ENCODE measurements at regions not wholly inside any gene's neighbourhood (a gene's known extent, or its start where the extent isn't known, plus 50 kb on each side); places are given as distances from the start of the nearest gene placed in this dataset.

GRCh38 chr2:195489101-195489500 lies 167.9 kb upstream of the SLC39A10 start:
- Histone ChIP-seq H3K9me3 (ENCODE audit: control insufficient read depth, low read length) (no peaks in the 10 kb centered on the region), H3K9ac (ENCODE audit: low read length) (no peak overlapping the region), H3K4me3 (ENCODE audit: low read length) (no peak overlapping the region), H3K27me3 (replicated peaks; ENCODE audit: control insufficient read depth, insufficient read depth, low read length) (no peaks in the 10 kb centered on the region), H3K36me3 (ENCODE audit: control insufficient read depth, insufficient read depth, low read length, severe bottlenecking) (no peaks in the 10 kb centered on the region), H3K4me1 (ENCODE audit: control insufficient read depth, insufficient read depth, low read length) (peaks cover 20% of the 10 kb centered on the region)
- DNase-seq (ENCODE audit: low read depth): peak; percentile 8

- H3K4me1 ChIP-seq (ENCODE audit: control insufficient read depth, insufficient read depth, low read length): peaks cover 20% of the 10 kb centered on the region
- no peaks in the 10 kb centered on the region for H3K36me3 ChIP-seq (ENCODE audit: control insufficient read depth, insufficient read depth, low read length, severe bottlenecking)
- no peaks in the 10 kb centered on the region for H3K9me3 ChIP-seq (ENCODE audit: control insufficient read depth, low read length)
- no peak overlapping the region for H3K9ac ChIP-seq (ENCODE audit: low read length)
- H3K4me3 ChIP-seq (ENCODE audit: low read length): no peak overlapping the region
- DNase-seq (ENCODE audit: low read depth): no peak
- H3K27me3 ChIP-seq (replicated peaks; ENCODE audit: control insufficient read depth, insufficient read depth, low read length): no peaks in the 10 kb centered on the region
Measured at GRCh38 chr2:195488567-195488966, 168.5 kb upstream of the SLC39A10 start.

GRCh38 chr2:195486987-195487644 lies 169.9 kb upstream of the SLC39A10 start:
- Histone ChIP-seq H3K9ac (ENCODE audit: low read length) (no peak overlapping the region), H3K36me3 (ENCODE audit: control insufficient read depth, insufficient read depth, low read length, severe bottlenecking) (no peaks in the 10 kb centered on the region), H3K4me1 (ENCODE audit: control insufficient read depth, insufficient read depth, low read length) (peaks cover 24% of the 10 kb centered on the region), H3K9me3 (ENCODE audit: control insufficient read depth, low read length) (no peaks in the 10 kb centered on the region), H3K4me3 (ENCODE audit: low read length) (no peak overlapping the region), H3K27me3 (replicated peaks; ENCODE audit: control insufficient read depth, insufficient read depth, low read length) (no peaks in the 10 kb centered on the region)
- peak; percentile 69 for DNase-seq (ENCODE audit: low read depth)

GRCh38 chr2:195486520-195486919 lies 170.5 kb upstream of the SLC39A10 start:
- Histone ChIP-seq H3K9ac (ENCODE audit: low read length) (no peak overlapping the region), H3K36me3 (ENCODE audit: control insufficient read depth, insufficient read depth, low read length, severe bottlenecking) (no peaks in the 10 kb centered on the region), H3K4me1 (ENCODE audit: control insufficient read depth, insufficient read depth, low read length) (peaks cover 28% of the 10 kb centered on the region), H3K9me3 (ENCODE audit: control insufficient read depth, low read length) (no peaks in the 10 kb centered on the region), H3K27me3 (replicated peaks; ENCODE audit: control insufficient read depth, insufficient read depth, low read length) (no peaks in the 10 kb centered on the region), H3K4me3 (ENCODE audit: low read length) (no peak overlapping the region)
- no peak for DNase-seq (ENCODE audit: low read depth)

- no peaks in the 10 kb centered on the region for H3K9me3 ChIP-seq (ENCODE audit: control insufficient read depth, low read length)
- peaks cover 19% of the 10 kb centered on the region for H3K4me1 ChIP-seq (ENCODE audit: control insufficient read depth, insufficient read depth, low read length)
- DNase-seq (ENCODE audit: low read depth): peak; percentile 22
- no peak overlapping the region for H3K4me3 ChIP-seq (ENCODE audit: low read length)
- no peaks in the 10 kb centered on the region for H3K36me3 ChIP-seq (ENCODE audit: control insufficient read depth, insufficient read depth, low read length, severe bottlenecking)
- no peak overlapping the region for H3K9ac ChIP-seq (ENCODE audit: low read length)
- H3K27me3 ChIP-seq (replicated peaks; ENCODE audit: control insufficient read depth, insufficient read depth, low read length): no peaks in the 10 kb centered on the region
Measured at GRCh38 chr2:195482010-195482409, 175.0 kb upstream of the SLC39A10 start.

- H3K4me1 ChIP-seq (ENCODE audit: control insufficient read depth, insufficient read depth, low read length): peaks cover 13% of the 10 kb centered on the region
- no peaks in the 10 kb centered on the region for H3K27me3 ChIP-seq (replicated peaks; ENCODE audit: control insufficient read depth, insufficient read depth, low read length)
- H3K9ac ChIP-seq (ENCODE audit: low read length): no peak overlapping the region
- H3K4me3 ChIP-seq (ENCODE audit: low read length): no peak overlapping the region
- no peaks in the 10 kb centered on the region for H3K36me3 ChIP-seq (ENCODE audit: control insufficient read depth, insufficient read depth, low read length, severe bottlenecking)
- H3K9me3 ChIP-seq (ENCODE audit: control insufficient read depth, low read length): no peaks in the 10 kb centered on the region
- DNase-seq (ENCODE audit: low read depth): no peak
Measured at GRCh38 chr2:195480121-195480520, 176.9 kb upstream of the SLC39A10 start.

- Histone ChIP-seq H3K4me1 (ENCODE audit: control insufficient read depth, insufficient read depth, low read length) (peaks cover 13% of the 10 kb centered on the region), H3K27me3 (replicated peaks; ENCODE audit: control insufficient read depth, insufficient read depth, low read length) (no peaks in the 10 kb centered on the region), H3K36me3 (ENCODE audit: control insufficient read depth, insufficient read depth, low read length, severe bottlenecking) (no peaks in the 10 kb centered on the region), H3K9me3 (ENCODE audit: control insufficient read depth, low read length) (no peaks in the 10 kb centered on the region), H3K9ac (ENCODE audit: low read length) (no peak overlapping the region), H3K4me3 (ENCODE audit: low read length) (no peak overlapping the region)
- no peak for DNase-seq (ENCODE audit: low read depth)
Measured at GRCh38 chr2:195479407-195479806, 177.6 kb upstream of the SLC39A10 start.

GRCh38 chr2:195477996-195478382 lies 179.0 kb upstream of the SLC39A10 start:
- Histone ChIP-seq H3K36me3 (ENCODE audit: control insufficient read depth, insufficient read depth, low read length, severe bottlenecking) (no peaks in the 10 kb centered on the region), H3K4me1 (ENCODE audit: control insufficient read depth, insufficient read depth, low read length) (peaks cover 13% of the 10 kb centered on the region), H3K27me3 (replicated peaks; ENCODE audit: control insufficient read depth, insufficient read depth, low read length) (no peaks in the 10 kb centered on the region), H3K9ac (ENCODE audit: low read length) (no peak overlapping the region), H3K4me3 (ENCODE audit: low read length) (no peak overlapping the region), H3K9me3 (ENCODE audit: control insufficient read depth, low read length) (no peaks in the 10 kb centered on the region)
- peak; percentile 38 for DNase-seq (ENCODE audit: low read depth)

- Histone ChIP-seq H3K36me3 (ENCODE audit: control insufficient read depth, insufficient read depth, low read length, severe bottlenecking) (no peaks in the 10 kb centered on the region), H3K4me3 (ENCODE audit: low read length) (no peak overlapping the region), H3K27me3 (replicated peaks; ENCODE audit: control insufficient read depth, insufficient read depth, low read length) (no peaks in the 10 kb centered on the region), H3K9me3 (ENCODE audit: control insufficient read depth, low read length) (no peaks in the 10 kb centered on the region), H3K9ac (ENCODE audit: low read length) (no peak overlapping the region), H3K4me1 (ENCODE audit: control insufficient read depth, insufficient read depth, low read length) (peaks cover 12% of the 10 kb centered on the region)
- DNase-seq (ENCODE audit: low read depth): peak; percentile 81
Measured at GRCh38 chr2:195477248-195477995, 179.6 kb upstream of the SLC39A10 start.

- H3K36me3 ChIP-seq (ENCODE audit: control insufficient read depth, insufficient read depth, low read length, severe bottlenecking): no peaks in the 10 kb centered on the region
- no peaks in the 10 kb centered on the region for H3K27me3 ChIP-seq (replicated peaks; ENCODE audit: control insufficient read depth, insufficient read depth, low read length)
- no peak overlapping the region for H3K9ac ChIP-seq (ENCODE audit: low read length)
- H3K4me1 ChIP-seq (ENCODE audit: control insufficient read depth, insufficient read depth, low read length): peaks cover 5% of the 10 kb centered on the region
- no peak overlapping the region for H3K4me3 ChIP-seq (ENCODE audit: low read length)
- no peaks in the 10 kb centered on the region for H3K9me3 ChIP-seq (ENCODE audit: control insufficient read depth, low read length)
- DNase-seq (ENCODE audit: low read depth): no peak
Measured at GRCh38 chr2:195475336-195475735, 181.7 kb upstream of the SLC39A10 start.

- Histone ChIP-seq H3K9ac (ENCODE audit: low read length) (no peak overlapping the region), H3K27me3 (replicated peaks; ENCODE audit: control insufficient read depth, insufficient read depth, low read length) (no peaks in the 10 kb centered on the region), H3K4me3 (ENCODE audit: low read length) (no peak overlapping the region), H3K9me3 (ENCODE audit: control insufficient read depth, low read length) (no peaks in the 10 kb centered on the region), H3K36me3 (ENCODE audit: control insufficient read depth, insufficient read depth, low read length, severe bottlenecking) (no peaks in the 10 kb centered on the region), H3K4me1 (ENCODE audit: control insufficient read depth, insufficient read depth, low read length) (peaks cover 5% of the 10 kb centered on the region)
- no peak for DNase-seq (ENCODE audit: low read depth)
Measured at GRCh38 chr2:195473862-195474261, 183.2 kb upstream of the SLC39A10 start.
